HL-60 (cell line): ENCODE measurements at regions not wholly inside any gene's neighbourhood (a gene's known extent, or its start where the extent isn't known, plus 50 kb on each side); places are given as distances from the start of the nearest gene placed in this dataset.

ENCODE experiments used
- DNase-seq, 2 experiments: peaks; one replicate each; pipeline ENCODE4 v3.0.0-alpha.2; 2010 to 2020; ENCODE audit warnings: low read depth in 1 of 2, low spot score in 1 of 2
- H3K27ac ChIP-seq: fragments of 250-450 bp; sonication (Bioruptor Pico); replicated peaks from 2 replicates; pipeline ENCODE4 v1.5.1; 2020; ENCODE audit warnings: mild to moderate bottlenecking, moderate library complexity
- H3K27me3 ChIP-seq: fragments of 250-450 bp; sonication (Bioruptor Pico); 2 replicates; pipeline ENCODE4 v1.5.1; 2021; ENCODE audit warnings: mild to moderate bottlenecking, moderate library complexity; ENCODE audit not compliant: insufficient read depth, poor library complexity, severe bottlenecking
- H3K4me3 ChIP-seq: replicated peaks from 2 replicates; pipeline ENCODE4 v1.5.1; 2011; ENCODE audit warnings: mild to moderate bottlenecking, control low read depth, low read length; ENCODE audit not compliant: insufficient read depth
- GABPA ChIP-seq: IDR thresholded peaks from 2 replicates; pipeline ENCODE4 v1.6.1; 2012; ENCODE audit warnings: low read depth
- POLR2AphosphoS5 ChIP-seq: IDR thresholded peaks from 2 replicates; pipeline ENCODE4 v1.6.1; 2012; ENCODE audit warnings: low read depth
- SPI1 ChIP-seq: IDR thresholded peaks from 2 replicates; pipeline ENCODE4 v1.6.1; 2012; ENCODE audit warnings: low read depth, mild to moderate bottlenecking, borderline replicate concordance
- TF ChIP-seq, protein P1 (sequence below): IDR thresholded peaks from one replicate; pipeline ENCODE4 v1.5.1; 2011; ENCODE audit warnings: low read length, control low read depth, inconsistent platforms; ENCODE audit not compliant: insufficient read depth
- TF ChIP-seq, protein P2 (sequence below): IDR thresholded peaks from 2 replicates; pipeline ENCODE4 v1.6.1; 2012; ENCODE audit warnings: low read depth; ENCODE audit not compliant: insufficient replicate concordance

DNA sequence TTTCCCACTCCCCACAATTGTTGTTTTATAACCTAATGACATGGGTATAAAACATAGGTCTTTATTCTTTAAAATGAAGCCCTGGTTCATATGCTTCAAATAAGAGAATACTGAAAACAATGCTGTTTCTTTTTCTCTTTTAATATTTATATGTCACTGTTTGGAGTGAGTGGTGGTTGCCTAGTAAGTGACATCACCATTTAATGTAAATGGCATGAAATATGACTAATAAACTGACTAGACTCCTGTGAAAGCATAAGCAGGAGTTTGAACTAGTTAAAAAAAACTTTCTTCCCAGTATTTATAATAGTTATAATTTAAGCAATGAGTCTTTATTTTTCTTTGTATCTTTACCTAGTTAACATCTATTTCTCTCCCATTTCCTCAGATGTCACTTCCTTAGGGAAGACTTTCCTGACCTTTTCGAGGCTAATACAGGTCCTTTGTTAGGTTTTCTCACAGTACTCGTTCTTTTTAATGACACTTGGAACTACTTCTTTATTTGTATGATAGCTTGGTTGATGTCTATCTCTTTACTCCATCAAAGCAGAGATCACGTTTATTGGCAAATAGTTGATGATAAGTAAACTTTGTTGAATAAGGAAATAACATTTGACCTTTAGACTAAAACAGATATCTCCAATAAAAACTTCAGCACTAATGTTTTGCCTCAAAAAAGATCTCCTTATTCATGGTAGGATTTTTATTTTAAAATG, 105.4 kb upstream of the PDC start:
- H3K27ac ChIP-seq: no peak overlapping the region
- H3K4me3 ChIP-seq: no peak overlapping the region
- TF ChIP-seq POLR2AphosphoS5 (no peak), SPI1 (no peak), GABPA (no peak)
- TF ChIP-seq, protein P1, sequence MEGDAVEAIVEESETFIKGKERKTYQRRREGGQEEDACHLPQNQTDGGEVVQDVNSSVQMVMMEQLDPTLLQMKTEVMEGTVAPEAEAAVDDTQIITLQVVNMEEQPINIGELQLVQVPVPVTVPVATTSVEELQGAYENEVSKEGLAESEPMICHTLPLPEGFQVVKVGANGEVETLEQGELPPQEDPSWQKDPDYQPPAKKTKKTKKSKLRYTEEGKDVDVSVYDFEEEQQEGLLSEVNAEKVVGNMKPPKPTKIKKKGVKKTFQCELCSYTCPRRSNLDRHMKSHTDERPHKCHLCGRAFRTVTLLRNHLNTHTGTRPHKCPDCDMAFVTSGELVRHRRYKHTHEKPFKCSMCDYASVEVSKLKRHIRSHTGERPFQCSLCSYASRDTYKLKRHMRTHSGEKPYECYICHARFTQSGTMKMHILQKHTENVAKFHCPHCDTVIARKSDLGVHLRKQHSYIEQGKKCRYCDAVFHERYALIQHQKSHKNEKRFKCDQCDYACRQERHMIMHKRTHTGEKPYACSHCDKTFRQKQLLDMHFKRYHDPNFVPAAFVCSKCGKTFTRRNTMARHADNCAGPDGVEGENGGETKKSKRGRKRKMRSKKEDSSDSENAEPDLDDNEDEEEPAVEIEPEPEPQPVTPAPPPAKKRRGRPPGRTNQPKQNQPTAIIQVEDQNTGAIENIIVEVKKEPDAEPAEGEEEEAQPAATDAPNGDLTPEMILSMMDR: no peak
- TF ChIP-seq, protein P2, sequence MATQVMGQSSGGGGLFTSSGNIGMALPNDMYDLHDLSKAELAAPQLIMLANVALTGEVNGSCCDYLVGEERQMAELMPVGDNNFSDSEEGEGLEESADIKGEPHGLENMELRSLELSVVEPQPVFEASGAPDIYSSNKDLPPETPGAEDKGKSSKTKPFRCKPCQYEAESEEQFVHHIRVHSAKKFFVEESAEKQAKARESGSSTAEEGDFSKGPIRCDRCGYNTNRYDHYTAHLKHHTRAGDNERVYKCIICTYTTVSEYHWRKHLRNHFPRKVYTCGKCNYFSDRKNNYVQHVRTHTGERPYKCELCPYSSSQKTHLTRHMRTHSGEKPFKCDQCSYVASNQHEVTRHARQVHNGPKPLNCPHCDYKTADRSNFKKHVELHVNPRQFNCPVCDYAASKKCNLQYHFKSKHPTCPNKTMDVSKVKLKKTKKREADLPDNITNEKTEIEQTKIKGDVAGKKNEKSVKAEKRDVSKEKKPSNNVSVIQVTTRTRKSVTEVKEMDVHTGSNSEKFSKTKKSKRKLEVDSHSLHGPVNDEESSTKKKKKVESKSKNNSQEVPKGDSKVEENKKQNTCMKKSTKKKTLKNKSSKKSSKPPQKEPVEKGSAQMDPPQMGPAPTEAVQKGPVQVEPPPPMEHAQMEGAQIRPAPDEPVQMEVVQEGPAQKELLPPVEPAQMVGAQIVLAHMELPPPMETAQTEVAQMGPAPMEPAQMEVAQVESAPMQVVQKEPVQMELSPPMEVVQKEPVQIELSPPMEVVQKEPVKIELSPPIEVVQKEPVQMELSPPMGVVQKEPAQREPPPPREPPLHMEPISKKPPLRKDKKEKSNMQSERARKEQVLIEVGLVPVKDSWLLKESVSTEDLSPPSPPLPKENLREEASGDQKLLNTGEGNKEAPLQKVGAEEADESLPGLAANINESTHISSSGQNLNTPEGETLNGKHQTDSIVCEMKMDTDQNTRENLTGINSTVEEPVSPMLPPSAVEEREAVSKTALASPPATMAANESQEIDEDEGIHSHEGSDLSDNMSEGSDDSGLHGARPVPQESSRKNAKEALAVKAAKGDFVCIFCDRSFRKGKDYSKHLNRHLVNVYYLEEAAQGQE: no peak
- no peak for DNase-seq
- no peaks in the 10 kb centered on the region for H3K27me3 ChIP-seq

DNA sequence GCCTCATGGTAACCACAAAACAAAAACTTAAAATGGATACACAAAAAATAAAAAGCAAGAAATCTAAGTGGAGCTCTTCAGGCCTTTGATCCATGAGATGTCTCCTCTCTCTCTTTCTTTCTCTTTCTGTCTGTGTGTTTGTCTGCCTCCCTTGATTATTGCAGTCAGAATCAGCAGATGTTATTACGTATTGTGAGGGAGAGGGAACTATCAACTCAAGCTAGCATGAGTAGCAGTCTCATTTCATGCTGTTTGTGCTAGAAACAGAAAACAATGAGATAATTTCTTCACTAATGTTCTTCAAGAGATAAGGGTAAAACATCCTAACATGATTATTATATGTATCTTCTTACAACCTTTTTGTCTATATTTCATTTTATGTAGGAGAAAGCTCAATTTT, 103.7 kb upstream of the PDC start:
- no peaks in the 10 kb centered on the region for H3K27me3 ChIP-seq
- no peak for DNase-seq
- no peak overlapping the region for H3K27ac ChIP-seq
- no peak overlapping the region for H3K4me3 ChIP-seq
- TF ChIP-seq, protein P2: no peak
- TF ChIP-seq SPI1 (no peak), GABPA (no peak), POLR2AphosphoS5 (no peak)
- TF ChIP-seq, protein P1: no peak

DNA sequence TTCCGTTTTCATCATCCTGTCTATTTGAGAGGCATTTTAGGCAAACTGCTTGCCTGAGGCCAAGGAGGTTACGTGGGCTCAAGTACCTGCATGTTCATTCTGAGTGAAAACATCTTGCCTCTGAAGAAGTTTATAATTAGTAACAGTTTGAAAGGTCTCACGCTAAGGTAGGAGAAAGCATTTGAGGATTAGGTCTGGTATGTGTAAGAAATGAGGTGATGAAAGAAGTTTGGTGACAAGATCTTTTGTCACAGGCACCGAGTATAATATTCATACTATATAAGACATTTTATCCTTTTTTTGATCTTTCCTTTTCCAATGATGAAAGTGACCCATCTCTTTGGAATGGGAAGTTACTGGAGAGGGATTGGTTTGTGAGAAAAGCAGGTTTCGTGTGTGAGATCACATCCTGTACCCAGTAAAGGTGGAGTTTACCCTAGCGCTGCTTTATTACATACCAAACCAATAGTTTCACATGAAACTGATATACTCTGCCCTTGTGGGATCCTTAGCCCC, 98.7 kb upstream of the PDC start:
- DNase-seq: no peak
- Histone ChIP-seq H3K27ac (no peak overlapping the region), H3K27me3 (no peaks in the 10 kb centered on the region), H3K4me3 (no peak overlapping the region)
- no peak for TF ChIP-seq POLR2AphosphoS5
- no peak for TF ChIP-seq SPI1
- no peak for TF ChIP-seq GABPA
- TF ChIP-seq, protein P2: no peak
- TF ChIP-seq, protein P1: no peak
